Panc1 (cell line): ENCODE measurements at regions not wholly inside any gene's neighbourhood (a gene's known extent, or its start where the extent isn't known, plus 50 kb on each side); places are given as distances from the start of the nearest gene placed in this dataset.

ENCODE experiments used
- ATAC-seq: fragments of 200-7000 bp; cut with Tn5 transposase; 2 replicates; pipeline ENCODE4 v1.9.1; 2020; ENCODE audit warnings: mild to moderate bottlenecking, moderate library complexity
- BruUV-seq: library from RNA; stranded (reverse); fragments of 400-500 nt; replicated peaks from 2 replicates; lab custom pipeline; 2021; lab: Mats Ljungman, UMichigan
- CTCF ChIA-PET: fragments of 300-600 bp; sonication (Branson Sonifier 250); formaldehyde crosslinking; loops from one replicate; lab custom pipeline; 2022; ENCODE audit warnings: antibody characterized with exemption; lab: Charles Lee
- POLR2A ChIA-PET: fragments of 300-600 bp; sonication (Branson Sonifier 250); formaldehyde crosslinking; loops from one replicate; lab custom pipeline; 2022; ENCODE audit warnings: antibody characterized with exemption; lab: Charles Lee
- DNase-seq: peaks from one replicate; pipeline ENCODE4 v3.0.0-alpha.2; 2010; ENCODE audit warnings: low read depth, low spot score
- H3K27ac ChIP-seq: 2 replicates; pipeline ENCODE4 v1.5.1; 2011; ENCODE audit warnings: mild to moderate bottlenecking, low read length, inconsistent platforms
- H3K27me3 ChIP-seq: fragments of 200-500 bp; sonication (Bioruptor generic); 2 replicates; pipeline ENCODE4 v1.6.0; 2014; ENCODE audit warnings: low read length, inconsistent platforms; ENCODE audit not compliant: control insufficient read depth, insufficient read depth
- H3K36me3 ChIP-seq: fragments of 200-500 bp; sonication (Bioruptor generic); 2 replicates; pipeline ENCODE4 v1.5.1; 2014; ENCODE audit warnings: inconsistent platforms, mild to moderate bottlenecking, low read length, moderate library complexity; ENCODE audit not compliant: control insufficient read depth, insufficient read depth
- H3K4me1 ChIP-seq: 2 replicates; pipeline ENCODE4 v1.5.1; 2011; ENCODE audit warnings: inconsistent platforms, mild to moderate bottlenecking, low read length, moderate library complexity; ENCODE audit not compliant: control insufficient read depth, insufficient read depth
- H3K4me3 ChIP-seq, 2 experiments: 2 replicates each; pipeline ENCODE4 v1.5.1; 2011 to 2012; ENCODE audit warnings: low read depth in 2 of 2, low read length in 2 of 2, mild to moderate bottlenecking in 2 of 2, inconsistent platforms in 1 of 2, moderate library complexity in 1 of 2
- H3K9me3 ChIP-seq: fragments of 200-500 bp; sonication (Bioruptor generic); 2 replicates; pipeline ENCODE4 v1.5.1; 2014; ENCODE audit warnings: low read depth, mild to moderate bottlenecking, inconsistent platforms, low read length, moderate library complexity; ENCODE audit not compliant: control insufficient read depth, insufficient read depth
- POLR2AphosphoS5 ChIP-seq: IDR thresholded peaks from 2 replicates; pipeline ENCODE4 v1.6.1; 2012; ENCODE audit warnings: mild to moderate bottlenecking, low read depth, low read length, moderate library complexity
- SIN3A ChIP-seq: IDR thresholded peaks from 2 replicates; pipeline ENCODE4 v1.6.1; 2012; ENCODE audit warnings: low read depth, mild to moderate bottlenecking, low read length, moderate library complexity, borderline replicate concordance; ENCODE audit not compliant: insufficient read depth
- TCF7L2 ChIP-seq: IDR thresholded peaks from 2 replicates; pipeline ENCODE4 v1.6.1; 2011; ENCODE audit warnings: mild to moderate bottlenecking, low read depth, low read length, inconsistent platforms
- in situ Hi-C: cut with HindIII; loops from 2 replicates; pipeline ENCODE4 v1.10.0; 2016; ENCODE audit warnings: low sequenced_read_pairs, low pct_unique_long_range_greater_than_20kb
- intact Hi-C: fragments of 100-400 bp; cut with micrococcal nuclease; formaldehyde crosslinking; loops from one replicate; pipeline ENCODE4 v1.10.0; 2022; ENCODE audit not compliant: unreplicated experiment
- TF ChIP-seq, protein P1 (sequence below): fragments of 450-650 bp; IDR thresholded peaks from 2 replicates; pipeline ENCODE4 v1.5.1; 2017; ENCODE audit warnings: mild to moderate bottlenecking
- TF ChIP-seq, protein P2 (sequence below), 2 experiments: IDR thresholded peaks; 2 replicates each; pipeline ENCODE4 v1.6.1; 2011 to 2012; ENCODE audit warnings: low read depth in 2 of 2, control low read depth in 1 of 2, low read length in 1 of 2, mild to moderate bottlenecking in 1 of 2, moderate library complexity in 1 of 2; ENCODE audit not compliant: insufficient read depth in 1 of 2

DNA sequence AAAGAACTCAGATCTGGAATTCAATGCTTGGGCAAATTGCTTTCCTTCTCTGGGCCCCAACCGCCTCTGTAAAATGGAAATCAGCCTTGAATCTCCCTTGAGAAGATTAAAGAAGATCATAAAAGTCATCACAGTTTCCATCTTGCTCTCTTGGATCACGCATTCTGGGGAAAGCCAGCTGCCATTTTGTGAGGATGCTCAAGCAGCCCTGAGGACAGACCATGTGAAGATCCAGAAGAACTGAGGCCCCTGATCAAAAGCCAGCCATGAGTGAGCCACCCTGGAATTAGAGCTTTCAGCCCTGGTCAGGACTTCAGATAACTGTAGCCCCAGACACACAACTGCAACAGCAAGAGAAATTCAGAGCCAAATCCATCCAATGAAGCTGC is 229.3 kb downstream of the MN1 start:
- POLR2A ChIA-PET, result no interaction called here
- no peaks in the 10 kb centered on the region for H3K36me3 ChIP-seq
- no peak overlapping the region for H3K4me3 ChIP-seq
- intact Hi-C loops, result no loop called here
- H3K9me3 ChIP-seq, result no peaks in the 10 kb centered on the region
- H3K27me3 ChIP-seq, result no peaks in the 10 kb centered on the region
- DNase-seq (no peak), ATAC-seq (no peak)
- no peaks in the 10 kb centered on the region for H3K4me1 ChIP-seq
- H3K27ac ChIP-seq, result no peak overlapping the region
- CTCF ChIA-PET, result no interaction called here
- BruUV-seq, result no TSS peak
- in situ Hi-C loops, result no loop called here
- TF ChIP-seq, protein P1, sequence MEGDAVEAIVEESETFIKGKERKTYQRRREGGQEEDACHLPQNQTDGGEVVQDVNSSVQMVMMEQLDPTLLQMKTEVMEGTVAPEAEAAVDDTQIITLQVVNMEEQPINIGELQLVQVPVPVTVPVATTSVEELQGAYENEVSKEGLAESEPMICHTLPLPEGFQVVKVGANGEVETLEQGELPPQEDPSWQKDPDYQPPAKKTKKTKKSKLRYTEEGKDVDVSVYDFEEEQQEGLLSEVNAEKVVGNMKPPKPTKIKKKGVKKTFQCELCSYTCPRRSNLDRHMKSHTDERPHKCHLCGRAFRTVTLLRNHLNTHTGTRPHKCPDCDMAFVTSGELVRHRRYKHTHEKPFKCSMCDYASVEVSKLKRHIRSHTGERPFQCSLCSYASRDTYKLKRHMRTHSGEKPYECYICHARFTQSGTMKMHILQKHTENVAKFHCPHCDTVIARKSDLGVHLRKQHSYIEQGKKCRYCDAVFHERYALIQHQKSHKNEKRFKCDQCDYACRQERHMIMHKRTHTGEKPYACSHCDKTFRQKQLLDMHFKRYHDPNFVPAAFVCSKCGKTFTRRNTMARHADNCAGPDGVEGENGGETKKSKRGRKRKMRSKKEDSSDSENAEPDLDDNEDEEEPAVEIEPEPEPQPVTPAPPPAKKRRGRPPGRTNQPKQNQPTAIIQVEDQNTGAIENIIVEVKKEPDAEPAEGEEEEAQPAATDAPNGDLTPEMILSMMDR, result no peak
- TF ChIP-seq SIN3A (no peak), TCF7L2 (no peak), POLR2AphosphoS5 (no peak)
- TF ChIP-seq, protein P2, sequence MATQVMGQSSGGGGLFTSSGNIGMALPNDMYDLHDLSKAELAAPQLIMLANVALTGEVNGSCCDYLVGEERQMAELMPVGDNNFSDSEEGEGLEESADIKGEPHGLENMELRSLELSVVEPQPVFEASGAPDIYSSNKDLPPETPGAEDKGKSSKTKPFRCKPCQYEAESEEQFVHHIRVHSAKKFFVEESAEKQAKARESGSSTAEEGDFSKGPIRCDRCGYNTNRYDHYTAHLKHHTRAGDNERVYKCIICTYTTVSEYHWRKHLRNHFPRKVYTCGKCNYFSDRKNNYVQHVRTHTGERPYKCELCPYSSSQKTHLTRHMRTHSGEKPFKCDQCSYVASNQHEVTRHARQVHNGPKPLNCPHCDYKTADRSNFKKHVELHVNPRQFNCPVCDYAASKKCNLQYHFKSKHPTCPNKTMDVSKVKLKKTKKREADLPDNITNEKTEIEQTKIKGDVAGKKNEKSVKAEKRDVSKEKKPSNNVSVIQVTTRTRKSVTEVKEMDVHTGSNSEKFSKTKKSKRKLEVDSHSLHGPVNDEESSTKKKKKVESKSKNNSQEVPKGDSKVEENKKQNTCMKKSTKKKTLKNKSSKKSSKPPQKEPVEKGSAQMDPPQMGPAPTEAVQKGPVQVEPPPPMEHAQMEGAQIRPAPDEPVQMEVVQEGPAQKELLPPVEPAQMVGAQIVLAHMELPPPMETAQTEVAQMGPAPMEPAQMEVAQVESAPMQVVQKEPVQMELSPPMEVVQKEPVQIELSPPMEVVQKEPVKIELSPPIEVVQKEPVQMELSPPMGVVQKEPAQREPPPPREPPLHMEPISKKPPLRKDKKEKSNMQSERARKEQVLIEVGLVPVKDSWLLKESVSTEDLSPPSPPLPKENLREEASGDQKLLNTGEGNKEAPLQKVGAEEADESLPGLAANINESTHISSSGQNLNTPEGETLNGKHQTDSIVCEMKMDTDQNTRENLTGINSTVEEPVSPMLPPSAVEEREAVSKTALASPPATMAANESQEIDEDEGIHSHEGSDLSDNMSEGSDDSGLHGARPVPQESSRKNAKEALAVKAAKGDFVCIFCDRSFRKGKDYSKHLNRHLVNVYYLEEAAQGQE (IDR thresholded peaks at IDR 0.05; ENCODE audit: insufficient read depth in 1 of 2, low read depth in 2 of 2, low read length in 1 of 2), result no peak

DNA sequence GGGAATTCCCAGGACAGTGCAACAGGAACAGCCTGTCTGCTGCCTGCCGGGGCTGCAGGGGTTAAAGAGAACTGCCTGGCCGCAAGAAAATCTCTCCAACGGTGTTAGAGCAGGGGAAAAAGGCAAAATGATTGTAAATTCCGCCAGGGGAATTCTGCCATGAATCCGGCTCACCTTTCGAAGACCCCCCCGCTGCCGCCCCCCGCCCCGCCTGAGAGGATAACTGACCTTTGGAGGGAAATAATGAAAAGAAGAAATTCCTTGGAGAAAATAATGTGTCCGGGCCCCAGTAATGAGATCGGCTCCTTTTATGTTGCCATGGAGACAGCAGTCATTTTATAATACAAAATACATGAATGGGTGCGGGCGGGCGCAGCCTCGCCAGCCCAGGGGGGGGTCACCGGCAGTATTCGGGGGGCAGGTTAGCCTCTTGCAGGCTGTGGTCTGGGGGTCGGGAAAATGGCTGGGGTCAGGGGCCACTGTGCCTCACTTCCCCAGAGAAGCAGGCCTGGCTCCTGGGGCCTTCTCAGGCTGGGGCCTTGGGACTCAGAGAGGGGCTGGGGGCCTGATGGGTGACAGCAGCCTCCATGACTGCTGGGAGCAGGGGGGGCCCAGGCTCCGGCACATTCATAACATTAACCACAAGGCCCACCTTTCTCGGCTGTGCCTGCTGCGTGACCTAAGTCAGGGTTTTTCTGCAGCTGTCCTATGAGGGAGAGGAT is 228.1 kb downstream of the MN1 start:
- Histone ChIP-seq H3K27me3 (no peaks in the 10 kb centered on the region), H3K9me3 (no peaks in the 10 kb centered on the region), H3K27ac (no peak overlapping the region), H3K4me1 (no peaks in the 10 kb centered on the region), H3K36me3 (no peaks in the 10 kb centered on the region), H3K4me3 (no peak overlapping the region)
- TF ChIP-seq POLR2AphosphoS5 (no peak), SIN3A (no peak), TCF7L2 (no peak)
- TF ChIP-seq, protein P1, result no peak
- TF ChIP-seq, protein P2 (IDR thresholded peaks at IDR 0.05; ENCODE audit: insufficient read depth in 1 of 2, low read depth in 2 of 2, low read length in 1 of 2), result no peak
- no peak for DNase-seq
- ChIA-PET CTCF (no interaction called here), POLR2A (no interaction called here)
- in situ Hi-C loops (no loop called here), intact Hi-C loops (no loop called here)
- no TSS peak for BruUV-seq
- ATAC-seq, result no peak
